Stimulated activated CD4-positive, alpha-beta T cell treated with anti-CD3 and anti-CD28 coated beads, Interleukin-15, amount 100 ng/mL, for 24 hours (primary cell): ENCODE measurements at regions not wholly inside any gene's neighbourhood (a gene's known extent, or its start where the extent isn't known, plus 50 kb on each side); places are given as distances from the start of the nearest gene placed in this dataset.

Experiments
- DNase-seq: peaks from one replicate; pipeline ENCODE4 v3.0.0-alpha.2; 2020

DNA sequence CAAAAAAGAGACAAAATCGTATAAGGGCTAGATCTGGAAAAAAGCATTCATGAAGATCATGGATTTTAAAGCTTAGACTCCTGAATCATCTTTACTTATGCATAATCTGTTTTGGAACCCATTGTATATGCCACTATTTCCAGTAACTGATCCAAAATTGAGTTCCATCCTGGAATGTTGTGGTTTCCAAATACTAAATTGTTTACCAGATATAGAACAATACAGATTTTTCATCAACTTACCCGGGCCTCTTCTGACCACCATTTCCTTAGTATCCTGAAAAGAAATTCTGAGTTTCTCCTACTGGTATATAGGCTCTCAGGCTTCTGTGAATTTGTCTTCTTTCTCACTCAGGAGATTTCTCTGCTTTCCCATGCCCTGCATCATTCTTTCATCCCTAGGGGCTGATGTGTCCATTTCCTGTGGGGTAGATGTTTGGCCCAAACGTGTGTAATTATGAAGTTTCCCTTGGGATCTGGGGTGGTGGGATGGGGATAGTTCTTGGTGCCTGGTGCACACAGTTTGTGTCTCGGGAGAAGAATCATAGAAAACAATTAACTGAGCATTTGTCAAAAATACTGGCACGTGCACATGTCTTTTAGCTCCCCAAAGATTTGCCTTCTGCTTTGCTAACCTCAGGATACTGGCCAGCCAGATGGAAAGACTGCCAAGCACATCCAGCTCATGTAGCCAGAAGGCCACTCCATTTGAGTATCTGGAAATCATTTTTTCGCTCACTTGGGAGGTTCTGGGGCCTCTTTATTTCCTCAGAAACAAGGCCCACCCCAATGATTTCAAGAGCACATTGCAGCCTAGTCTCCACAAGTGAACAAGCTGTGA is 127.8 kb downstream of the NTMT2 start:
- no peak for DNase-seq

DNA sequence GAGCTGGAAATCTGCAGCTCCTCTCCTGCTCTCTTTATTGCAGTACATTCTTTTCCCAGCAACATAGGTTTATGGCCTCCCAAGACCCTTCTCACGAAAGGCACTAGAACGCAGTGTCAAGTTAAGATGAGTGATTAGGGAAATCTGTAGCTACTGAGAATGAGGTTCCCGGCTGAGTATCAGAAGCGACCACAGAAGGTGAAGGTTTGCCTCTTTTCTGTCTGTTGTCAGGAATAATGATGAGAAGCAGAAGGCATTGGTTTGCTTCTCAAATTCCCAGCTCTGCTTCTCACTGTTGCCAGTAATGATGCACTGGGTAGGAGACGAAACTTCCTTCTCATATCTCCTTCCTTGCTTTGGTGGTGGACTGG is 128.4 kb downstream of the NTMT2 start:
- DNase-seq = no peak

DNA sequence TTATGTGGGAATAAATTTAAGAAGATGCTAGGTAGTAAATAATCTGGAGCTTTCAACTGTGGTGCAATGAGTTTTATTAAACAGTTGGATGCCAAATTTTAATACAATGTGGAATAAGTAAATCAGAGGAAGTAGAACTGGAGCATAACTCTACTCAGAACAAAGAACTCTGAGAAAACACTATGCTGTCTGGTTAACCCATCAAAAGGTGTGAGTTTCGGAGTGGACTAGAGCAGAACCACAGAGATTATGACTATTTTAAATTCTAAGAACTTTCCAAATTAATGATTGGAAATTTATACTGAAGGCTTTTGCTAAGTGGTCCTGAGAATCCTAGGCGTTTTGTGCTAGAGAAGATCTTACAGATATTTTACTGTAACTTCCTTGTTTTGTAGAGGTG is 132.2 kb downstream of the NTMT2 start:
- no peak for DNase-seq

DNA sequence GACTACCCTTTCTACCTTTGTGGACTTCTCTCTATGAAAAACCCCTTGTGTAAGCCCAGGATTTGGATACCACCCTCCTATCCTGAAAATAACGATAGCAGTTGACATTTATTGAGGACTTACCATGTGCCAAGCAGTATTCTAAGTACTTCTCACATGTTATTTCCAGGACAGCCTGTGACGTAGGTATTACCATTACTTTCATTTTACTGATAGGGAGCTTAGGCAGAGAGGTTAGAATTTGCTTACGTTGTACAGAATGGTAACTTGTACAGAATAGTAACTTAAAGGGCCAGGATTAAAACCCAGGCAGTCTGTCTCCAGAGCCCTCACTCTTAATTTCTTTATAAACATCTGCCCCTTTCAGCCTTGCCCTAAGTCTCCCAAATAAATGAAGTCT is 138.3 kb downstream of the NTMT2 start:
- no peak for DNase-seq

DNA sequence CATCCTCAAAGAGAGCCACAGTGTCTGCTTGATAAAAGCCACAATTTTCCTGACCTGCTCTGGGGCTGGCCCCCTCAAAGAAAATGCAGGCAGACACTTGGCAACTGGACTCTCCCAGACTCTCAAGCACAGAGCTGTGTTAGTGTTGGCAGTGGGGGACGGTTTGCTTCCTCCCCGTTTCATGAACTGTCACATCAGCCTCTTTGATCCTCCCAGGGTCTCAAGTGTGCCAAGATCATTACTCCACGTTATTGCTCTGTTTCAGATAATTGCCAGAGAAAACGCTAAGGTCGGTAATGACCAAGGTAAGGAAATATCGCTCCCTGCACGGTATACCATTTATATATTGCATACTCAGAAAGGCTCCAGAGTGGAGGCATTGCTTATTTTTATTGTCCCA is 138.8 kb downstream of the NTMT2 start:
- no peak for DNase-seq

DNA sequence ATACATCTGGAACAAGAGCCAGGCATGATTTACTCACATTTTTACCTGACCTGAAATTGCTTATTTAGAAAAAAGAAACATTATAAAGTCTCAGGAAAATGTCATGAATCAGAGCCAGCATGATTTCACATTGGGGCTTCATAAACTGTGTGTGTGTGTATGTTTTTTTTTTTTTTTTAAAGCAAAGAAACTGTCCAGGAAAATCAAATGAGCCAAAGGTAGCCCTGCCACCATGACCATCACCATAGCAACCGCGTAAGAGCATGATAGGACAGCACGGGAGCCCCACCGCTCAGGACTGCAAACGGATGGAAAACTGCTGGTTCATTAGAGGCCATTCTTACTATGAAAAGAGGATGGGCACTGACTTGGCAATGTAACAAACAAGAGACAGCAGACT is 139.2 kb downstream of the NTMT2 start:
- no peak for DNase-seq

DNA sequence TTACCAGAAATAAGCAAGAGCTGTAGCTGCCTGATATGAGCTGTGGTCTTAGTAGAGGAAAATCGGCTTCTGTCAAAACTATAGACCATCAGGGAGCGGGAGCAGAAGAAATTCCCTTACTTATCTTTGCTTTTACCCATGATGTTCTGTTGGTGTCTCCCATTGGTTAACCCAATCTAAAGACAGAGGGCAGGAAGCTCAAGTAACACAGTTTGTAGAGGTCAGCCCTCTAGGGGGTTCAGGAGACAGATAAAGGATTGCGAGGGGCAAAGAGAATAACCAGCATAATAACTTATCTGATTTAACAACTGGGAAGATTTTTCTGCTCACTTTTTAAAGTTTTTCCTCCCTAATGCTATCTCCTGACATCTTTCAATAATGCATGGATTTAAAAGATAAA is 142.4 kb downstream of the NTMT2 start:
- no peak for DNase-seq

DNA sequence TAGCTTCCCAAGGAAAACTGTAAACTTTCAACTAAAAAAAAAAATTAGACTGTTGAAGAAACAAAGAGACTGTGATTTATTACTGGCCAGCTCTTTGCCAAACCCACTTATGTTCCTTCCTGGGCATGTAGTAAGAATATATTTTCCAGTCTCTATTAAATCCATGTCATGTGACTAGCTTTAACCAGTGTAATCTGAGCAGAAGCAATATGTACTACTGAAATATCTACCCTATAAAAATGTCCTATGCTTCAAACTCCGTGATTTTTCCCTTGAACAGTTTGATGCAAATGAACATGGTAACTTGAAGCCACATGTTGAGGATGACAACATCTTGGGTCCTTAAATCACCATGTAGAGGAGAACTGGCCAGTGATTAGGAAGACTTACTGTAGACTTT is 144.5 kb downstream of the NTMT2 start:
- no peak for DNase-seq

DNA sequence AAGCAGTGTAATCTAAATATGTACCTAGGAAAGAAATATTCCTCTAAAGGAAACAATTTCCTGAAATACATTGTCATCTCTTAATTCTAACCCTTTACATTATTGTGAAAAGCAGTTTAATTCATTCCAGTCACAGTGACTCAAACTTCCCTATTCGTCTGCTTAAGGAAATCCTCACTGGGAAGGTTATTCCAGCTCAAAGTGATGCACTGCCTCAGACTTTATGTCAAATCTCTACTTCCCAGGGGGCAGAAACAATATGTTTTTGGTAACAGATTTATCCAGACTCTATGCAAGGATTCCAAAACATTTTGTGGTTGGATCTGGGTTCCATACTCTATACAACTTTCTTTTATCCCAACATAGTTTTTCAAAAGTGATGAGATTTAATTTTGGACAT is 145.2 kb downstream of the NTMT2 start:
- DNase-seq = no peak

DNA sequence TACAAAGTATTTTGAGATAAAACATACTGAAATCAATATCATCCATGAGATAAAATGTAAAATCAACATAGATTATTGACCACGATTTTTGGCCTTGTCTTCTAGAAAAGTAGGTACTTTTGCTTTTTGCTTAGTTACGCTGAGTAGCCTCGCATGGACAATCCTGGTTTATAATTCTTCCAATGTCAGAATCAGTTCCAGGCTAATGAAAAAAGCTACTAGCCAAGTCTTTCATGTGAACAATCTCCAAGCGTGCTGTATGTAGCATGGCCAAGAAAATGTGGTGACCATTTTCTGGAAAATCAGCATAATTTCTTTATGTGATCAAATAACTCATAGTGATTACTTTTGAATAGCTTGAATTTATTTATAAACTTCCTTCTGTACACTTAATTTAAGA is 145.8 kb downstream of the NTMT2 start:
- no peak for DNase-seq

DNA sequence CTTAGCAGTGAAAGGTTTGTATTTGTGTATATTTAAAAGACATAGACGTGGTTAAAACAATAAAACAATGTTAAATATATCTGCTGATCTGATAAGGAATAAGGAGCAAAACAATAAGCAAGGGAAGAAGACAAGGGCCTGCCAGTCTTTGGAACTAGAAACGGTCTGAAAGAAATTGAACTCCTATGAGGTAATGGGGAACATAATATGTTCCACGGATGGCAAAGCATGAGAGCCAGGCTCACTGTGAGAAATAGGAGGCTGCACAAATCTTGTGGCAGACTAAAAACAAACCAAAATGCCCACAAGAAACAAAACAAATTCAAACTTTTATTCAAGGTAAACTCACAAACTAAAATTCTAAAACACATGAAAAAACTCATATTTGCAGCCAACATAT is 150.5 kb downstream of the NTMT2 start:
- DNase-seq = no peak

DNA sequence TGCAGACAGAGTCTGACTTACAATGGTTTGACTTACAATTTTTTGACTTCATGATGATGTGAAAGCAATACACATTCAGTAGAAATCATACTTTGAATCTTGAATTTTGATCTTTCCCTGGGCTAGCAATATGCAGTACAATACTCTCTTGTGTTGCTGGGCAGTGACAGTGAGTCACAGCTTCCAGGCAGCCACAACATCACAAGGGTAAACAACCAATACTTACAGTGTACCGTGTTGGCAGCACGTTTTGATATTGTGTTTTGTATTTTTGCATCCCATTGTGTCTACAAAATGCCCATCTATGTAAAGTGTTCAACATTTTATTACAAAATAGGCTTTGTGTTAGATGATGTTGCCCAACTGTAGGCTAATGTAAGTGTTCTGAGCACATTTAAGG is 150.9 kb downstream of the NTMT2 start:
- DNase-seq = no peak

DNA sequence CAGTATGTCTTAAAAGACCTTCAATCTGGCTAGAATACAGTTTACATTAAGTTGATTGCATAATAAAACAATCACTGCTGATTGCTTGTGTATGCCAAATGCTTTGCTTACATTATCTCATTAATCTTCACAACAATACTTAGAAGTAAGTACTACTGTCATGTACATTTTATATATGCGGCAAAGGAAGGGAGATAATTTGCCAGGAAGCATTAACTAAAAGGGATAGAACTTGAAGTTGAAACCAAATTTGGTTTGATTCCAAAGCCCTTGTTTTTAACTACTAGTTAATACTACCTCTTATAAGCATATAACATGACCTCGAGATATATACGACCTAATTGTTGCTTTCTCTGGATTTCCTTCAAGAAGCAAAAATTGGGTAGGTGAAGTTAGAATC is 155.8 kb downstream of the NTMT2 start:
- DNase-seq = no peak

DNA sequence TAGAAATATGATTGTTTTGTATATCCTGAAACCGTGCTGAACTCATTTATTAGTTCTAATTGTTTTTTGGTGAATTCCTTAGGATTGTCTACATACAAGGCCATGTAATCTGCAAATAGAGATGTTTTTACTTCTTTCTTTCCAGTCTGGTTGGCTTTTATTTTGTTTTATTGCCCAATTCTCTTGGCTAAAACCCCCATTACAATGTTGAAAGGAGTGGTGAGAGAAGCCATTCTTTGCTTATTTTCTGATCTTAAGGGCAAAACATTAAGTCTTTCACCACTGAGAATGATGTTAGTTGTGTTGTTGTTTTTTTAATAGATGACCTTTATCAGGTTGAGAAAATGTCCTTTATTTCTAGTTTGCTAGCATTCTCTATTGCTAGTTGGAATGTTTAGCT is 157.3 kb downstream of the NTMT2 start:
- no peak for DNase-seq

DNA sequence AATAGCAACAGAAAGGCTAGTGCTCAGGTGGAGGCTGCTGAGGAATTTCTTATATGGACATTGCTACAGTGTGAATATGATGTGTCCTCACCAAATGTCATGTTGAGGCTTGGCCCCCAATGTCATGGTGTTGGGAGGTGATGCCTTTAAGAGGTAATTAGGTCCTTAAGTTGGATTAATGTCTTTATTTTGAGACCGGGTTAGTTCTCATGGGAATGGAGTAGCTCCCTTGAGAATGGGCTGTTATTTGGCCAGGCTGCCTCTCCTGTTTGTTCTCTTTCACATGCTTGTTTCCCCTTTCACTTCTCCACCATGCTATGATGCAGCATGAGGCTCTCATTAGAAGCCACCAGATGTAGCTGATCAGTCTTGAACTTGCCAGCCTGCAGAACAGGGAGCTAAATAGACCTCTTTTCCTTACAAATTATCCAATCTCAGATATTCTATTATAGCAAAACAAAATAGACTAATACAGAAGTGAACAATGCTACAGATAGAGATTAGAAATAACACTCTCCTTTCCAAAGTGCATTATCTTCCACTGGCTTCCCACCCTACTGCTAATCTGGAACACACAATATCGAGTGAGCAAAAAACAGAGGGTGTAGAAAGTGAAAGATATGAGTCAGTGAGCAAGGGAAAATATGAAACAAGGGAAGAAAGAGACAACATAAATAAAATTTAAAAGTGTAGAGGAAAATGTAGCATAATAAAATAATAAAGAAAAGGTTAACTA is 160.2 kb downstream of the NTMT2 start:
- no peak for DNase-seq

DNA sequence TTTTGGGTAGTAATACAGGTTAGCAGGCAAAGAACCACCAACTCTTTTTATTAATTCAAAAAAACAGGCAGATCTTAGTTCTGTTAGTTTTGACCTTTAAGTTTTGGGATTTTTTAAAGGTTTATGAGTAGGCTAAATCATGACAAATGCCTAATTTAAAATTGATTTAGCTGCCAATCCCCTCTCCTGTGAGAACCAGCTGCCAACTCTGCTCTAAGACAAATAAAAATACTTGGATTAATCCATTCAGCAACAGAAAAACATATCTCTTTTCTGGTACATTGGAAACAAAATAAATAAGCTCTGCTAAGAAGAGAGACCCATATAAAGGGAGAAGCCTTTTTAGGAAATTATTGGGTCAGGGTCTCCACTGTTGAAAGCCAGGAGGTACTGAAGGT is 160.8 kb downstream of the NTMT2 start:
- DNase-seq = no peak

DNA sequence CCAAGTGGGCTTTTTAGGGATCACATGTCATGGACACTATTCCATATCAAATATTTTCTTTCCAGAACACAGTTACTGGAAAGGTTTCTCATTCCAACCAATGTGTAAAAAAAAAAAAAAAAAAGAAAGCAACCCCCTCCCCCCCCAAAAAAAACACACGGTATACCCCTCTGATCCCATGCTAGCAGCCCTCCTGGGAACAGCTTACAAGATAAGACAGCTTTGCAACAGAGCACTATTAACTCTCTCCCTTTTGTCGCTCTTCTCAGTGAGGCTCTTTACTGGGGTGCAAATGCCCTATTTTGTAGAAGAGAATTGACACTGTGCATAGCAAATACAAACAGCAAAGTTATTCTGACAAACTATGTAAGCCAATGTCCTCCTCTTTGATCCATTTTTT is 161.2 kb downstream of the NTMT2 start:
- DNase-seq = no peak

DNA sequence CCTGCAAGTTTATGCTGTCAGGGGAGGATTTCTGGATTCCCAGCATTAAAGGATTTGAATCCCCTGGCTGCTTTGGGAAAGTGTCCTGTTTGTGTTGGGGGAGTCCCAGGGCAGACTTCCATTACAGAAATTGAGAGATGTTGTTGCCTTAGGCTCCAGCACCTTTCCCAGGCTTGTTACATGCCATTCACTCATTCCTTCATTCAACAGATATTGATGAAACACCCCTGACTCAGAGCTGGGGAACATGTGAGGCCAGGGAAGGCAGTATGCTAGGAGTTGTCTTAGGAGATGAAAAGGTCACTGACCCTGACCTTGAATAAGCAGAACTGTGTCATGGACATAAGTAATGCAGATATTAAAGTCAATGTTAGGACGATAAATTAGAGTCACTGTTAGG is 161.7 kb downstream of the NTMT2 start:
- no peak for DNase-seq

DNA sequence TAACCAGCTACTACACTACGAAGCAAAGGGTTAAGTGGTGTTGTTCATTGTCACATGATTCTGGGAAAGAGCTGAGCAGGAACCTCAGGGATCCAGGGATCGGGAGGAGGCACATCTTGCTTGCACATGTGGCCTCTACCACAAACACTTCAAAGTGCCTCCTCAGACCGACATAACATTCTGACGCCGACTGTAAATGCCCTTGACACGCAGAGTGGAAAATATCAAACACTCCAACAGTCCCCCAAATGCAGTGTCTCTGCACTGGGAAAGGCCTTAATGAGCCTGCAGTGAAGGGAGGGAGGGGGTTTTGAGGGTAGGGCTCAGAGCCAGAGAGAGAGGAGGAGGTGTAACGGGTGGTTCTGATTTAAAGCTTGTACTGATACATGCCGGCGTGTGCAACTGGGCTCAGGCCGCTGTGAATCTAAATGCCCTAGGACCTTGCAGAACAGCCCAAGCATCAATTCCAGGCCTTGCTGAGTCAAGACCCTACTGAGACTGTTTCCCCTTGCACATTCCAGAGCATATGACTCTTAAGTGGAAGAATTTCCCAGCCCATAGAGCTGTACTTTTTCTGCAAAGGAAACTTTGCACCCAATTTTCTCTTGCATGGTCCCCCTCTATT is 163.7 kb downstream of the NTMT2 start:
- DNase-seq = no peak

DNA sequence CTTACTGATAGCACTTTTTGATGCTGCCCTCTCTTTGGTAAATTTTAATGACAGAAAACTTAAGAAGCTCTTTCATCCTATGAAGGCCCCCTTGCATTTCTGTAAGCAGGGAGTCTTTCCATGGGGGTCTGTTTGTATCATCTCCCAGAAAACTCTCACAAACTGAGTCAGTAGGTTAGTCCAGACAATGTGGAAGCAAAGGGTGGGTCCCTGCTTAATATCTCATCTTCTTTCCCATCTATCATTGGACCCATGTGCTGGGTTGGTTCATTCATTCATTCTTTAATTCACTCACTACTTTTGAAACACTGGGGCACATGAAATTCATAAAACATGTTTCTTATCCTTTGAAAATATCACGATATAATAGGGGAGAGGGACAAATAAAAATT is 164.3 kb downstream of the NTMT2 start:
- no peak for DNase-seq

DNA sequence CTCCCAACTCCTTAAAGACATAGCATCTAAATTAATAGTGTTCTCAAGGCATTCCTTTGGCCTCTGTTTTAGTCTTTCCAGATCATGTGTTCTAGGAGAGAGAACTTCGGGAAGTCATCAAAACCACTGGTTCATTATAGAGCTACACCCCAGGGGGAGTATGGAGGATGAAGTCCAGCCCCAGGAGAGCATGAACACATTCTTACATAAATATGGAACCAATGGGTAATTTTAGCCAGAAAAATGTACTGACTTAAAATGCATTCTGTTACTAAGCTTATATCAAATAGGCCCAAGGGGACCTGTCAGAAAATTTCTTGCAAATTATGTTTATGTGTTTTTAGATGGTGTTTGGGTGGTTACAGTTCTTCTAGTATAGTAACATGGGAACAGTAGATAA is 165.2 kb downstream of the NTMT2 start:
- DNase-seq = no peak

DNA sequence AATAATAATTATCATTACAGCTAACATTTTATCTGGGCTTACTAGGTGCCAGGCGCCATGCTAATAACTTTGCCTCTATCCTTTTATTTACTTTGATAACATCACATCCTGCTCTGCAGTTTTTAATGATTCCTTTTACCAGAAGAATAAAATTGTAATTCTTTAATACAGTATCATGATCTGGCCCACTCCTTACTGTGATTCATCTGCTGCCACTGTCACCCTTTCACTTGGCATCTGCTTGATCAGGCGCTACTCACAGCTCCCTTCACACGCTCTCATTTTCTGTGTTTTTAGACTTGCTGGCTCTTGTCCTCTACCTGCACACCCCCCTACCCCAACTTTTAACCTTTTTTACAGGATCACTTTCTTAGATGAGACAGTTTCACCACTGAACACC is 167.5 kb downstream of the NTMT2 start:
- DNase-seq = no peak

DNA sequence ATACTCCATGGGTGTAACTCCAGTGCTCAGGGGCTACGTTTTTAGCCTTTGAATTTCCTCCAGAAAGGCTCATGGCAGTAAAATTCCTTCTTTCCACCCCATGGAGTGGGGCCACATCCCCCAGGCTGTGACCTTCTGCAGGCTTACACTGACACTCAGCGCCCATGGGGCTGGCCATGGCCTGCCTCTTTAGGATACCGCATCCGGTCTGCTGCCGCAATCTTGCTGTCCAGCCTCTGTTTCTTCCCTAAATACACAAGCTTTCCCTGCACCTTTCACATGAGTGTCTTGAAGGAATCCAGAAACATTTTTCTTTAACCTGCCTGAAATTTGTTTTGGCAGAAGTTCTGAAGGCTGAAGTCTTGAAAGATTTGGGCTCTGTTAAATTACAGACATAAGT is 170.5 kb downstream of the NTMT2 start:
- DNase-seq = no peak

DNA sequence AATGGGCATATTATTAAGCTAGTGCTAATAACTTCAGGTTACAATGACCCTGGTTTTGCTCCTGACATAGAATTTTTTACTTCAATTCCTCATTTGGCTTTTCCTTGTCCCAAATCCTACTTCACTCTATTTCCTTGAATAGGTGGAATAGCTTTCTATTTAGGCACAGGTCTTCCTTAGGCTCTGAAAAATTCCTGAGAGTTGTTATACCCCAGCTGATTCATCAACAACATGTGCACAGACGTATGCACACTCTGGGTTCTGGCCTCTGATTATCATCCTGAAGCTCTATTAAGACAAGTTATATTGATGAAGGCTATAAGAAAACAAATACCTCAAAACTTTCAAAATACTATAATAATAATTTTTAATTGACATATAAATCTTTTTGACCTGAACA is 172.4 kb downstream of the NTMT2 start:
- no peak for DNase-seq
